H9 (cell line): ENCODE measurements at regions not wholly inside any gene's neighbourhood (a gene's known extent, or its start where the extent isn't known, plus 50 kb on each side); places are given as distances from the start of the nearest gene placed in this dataset.

Experiments
- DNase-seq: peaks from one replicate; pipeline ENCODE4 v3.0.0-alpha.2; 2017
- H2AFZ ChIP-seq: one replicate; pipeline ENCODE4 v1.6.1; 2013; ENCODE audit warnings: mild to moderate bottlenecking, low read length, control low read depth, moderate library complexity
- H2AK5ac ChIP-seq: 2 replicates; pipeline ENCODE4 v1.6.1; 2013; ENCODE audit warnings: low read length, control low read depth, mixed read lengths; ENCODE audit not compliant: insufficient read length
- H2BK120ac ChIP-seq: one replicate; pipeline ENCODE4 v1.6.1; 2013; ENCODE audit warnings: low read depth, mild to moderate bottlenecking, low read length, control low read depth, inconsistent platforms; ENCODE audit not compliant: poor library complexity, severe bottlenecking
- H2BK12ac ChIP-seq: 2 replicates; pipeline ENCODE4 v1.6.1; 2013; ENCODE audit warnings: low read length, control low read depth, mixed read lengths, low read depth; ENCODE audit not compliant: insufficient read length
- H2BK15ac ChIP-seq: 2 replicates; pipeline ENCODE4 v1.6.1; 2013; ENCODE audit warnings: low read depth, low read length, control low read depth
- H2BK20ac ChIP-seq: one replicate; pipeline ENCODE4 v1.6.1; 2013; ENCODE audit warnings: low read depth, mild to moderate bottlenecking, low read length, control low read depth, inconsistent platforms; ENCODE audit not compliant: poor library complexity, severe bottlenecking
- H2BK5ac ChIP-seq: 2 replicates; pipeline ENCODE4 v1.6.1; 2013; ENCODE audit warnings: low read length, control low read depth, mixed read lengths; ENCODE audit not compliant: insufficient read length
- H3K14ac ChIP-seq: 2 replicates; pipeline ENCODE4 v1.6.1; 2013; ENCODE audit warnings: low read length, control low read depth; ENCODE audit not compliant: insufficient read depth
- H3K18ac ChIP-seq: 2 replicates; pipeline ENCODE4 v1.6.1; 2013; ENCODE audit warnings: low read depth, mild to moderate bottlenecking, mixed read lengths, low read length, control low read depth; ENCODE audit not compliant: insufficient read length
- H3K23ac ChIP-seq: 2 replicates; pipeline ENCODE4 v1.6.1; 2013; ENCODE audit warnings: low read length, control low read depth, mixed read lengths, low read depth; ENCODE audit not compliant: insufficient read length
- H3K23me2 ChIP-seq: 2 replicates; pipeline ENCODE4 v1.6.1; 2013; ENCODE audit warnings: low read depth, mild to moderate bottlenecking, mixed read lengths, low read length, control low read depth; ENCODE audit not compliant: insufficient read length, poor library complexity, severe bottlenecking
- H3K27ac ChIP-seq: 2 replicates; pipeline ENCODE4 v1.5.1; 2013; ENCODE audit warnings: low read length, control low read depth, mixed read lengths, low read depth; ENCODE audit not compliant: insufficient read length
- H3K27me3 ChIP-seq: 2 replicates; pipeline ENCODE4 v1.6.1; 2013; ENCODE audit warnings: low read length, control low read depth, inconsistent platforms; ENCODE audit not compliant: insufficient read depth
- H3K4ac ChIP-seq: 2 replicates; pipeline ENCODE4 v1.6.1; 2013; ENCODE audit warnings: low read depth, mild to moderate bottlenecking, control low read depth, inconsistent platforms, low read length, moderate library complexity
- H3K4me1 ChIP-seq: 2 replicates; pipeline ENCODE4 v1.6.1; 2013; ENCODE audit warnings: low read length, control low read depth, inconsistent platforms; ENCODE audit not compliant: insufficient read depth
- H3K4me2 ChIP-seq: 2 replicates; pipeline ENCODE4 v1.6.1; 2013; ENCODE audit warnings: low read length, control low read depth, mixed read lengths; ENCODE audit not compliant: insufficient read length, insufficient read depth
- H3K56ac ChIP-seq: 2 replicates; pipeline ENCODE4 v1.6.1; 2013; ENCODE audit warnings: low read depth, mild to moderate bottlenecking, mixed read lengths, low read length, control low read depth; ENCODE audit not compliant: insufficient read length
- H3K79me1 ChIP-seq: 2 replicates; pipeline ENCODE4 v1.6.1; 2013; ENCODE audit warnings: low read depth, mild to moderate bottlenecking, moderate library complexity, low read length, control low read depth, inconsistent platforms; ENCODE audit not compliant: insufficient read depth, poor library complexity, severe bottlenecking
- H3K79me2 ChIP-seq: 2 replicates; pipeline ENCODE4 v1.6.1; 2013; ENCODE audit warnings: low read length, control low read depth, inconsistent platforms; ENCODE audit not compliant: insufficient read depth
- H3K9ac ChIP-seq: 2 replicates; pipeline ENCODE4 v1.6.1; 2013; ENCODE audit warnings: low read length, control low read depth, mixed read lengths; ENCODE audit not compliant: insufficient read length; ENCODE audit errors: extremely low read depth
- H3K9me3 ChIP-seq: one replicate; pipeline ENCODE4 v1.6.1; 2013; ENCODE audit warnings: low read depth, low read length, inconsistent platforms; ENCODE audit not compliant: control insufficient read depth
- H3T11ph ChIP-seq: one replicate; pipeline ENCODE4 v1.6.1; 2013; ENCODE audit warnings: mild to moderate bottlenecking, low read length, control low read depth, inconsistent platforms
- H4K20me1 ChIP-seq: one replicate; pipeline ENCODE4 v1.6.1; 2013; ENCODE audit not compliant: control insufficient read depth, insufficient read length, insufficient read depth
- H4K5ac ChIP-seq: 2 replicates; pipeline ENCODE4 v1.6.1; 2013; ENCODE audit warnings: low read depth, mild to moderate bottlenecking, mixed read lengths, low read length, control low read depth; ENCODE audit not compliant: insufficient read length
- H4K8ac ChIP-seq: replicated peaks from 2 replicates; pipeline ENCODE4 v1.6.1; 2013; ENCODE audit warnings: low read length, control low read depth, mixed read lengths, low read depth; ENCODE audit not compliant: insufficient read length
- H4K91ac ChIP-seq: 2 replicates; pipeline ENCODE4 v1.6.1; 2013; ENCODE audit warnings: low read depth, mild to moderate bottlenecking, moderate library complexity, mixed read lengths, low read length, control low read depth; ENCODE audit not compliant: insufficient read length
- H3K27ac Mint-ChIP-seq, 3 experiments: 2 replicates in 2 of 3; 3 replicates in 1 of 3; pipeline ENCODE4 v1.8.0; 2020 to 2021; ENCODE audit warnings: mixed read lengths in 3 of 3, mild to moderate bottlenecking in 1 of 3, moderate library complexity in 1 of 3
- H3K27me3 Mint-ChIP-seq: 2 replicates; pipeline ENCODE4 v1.8.0; 2021; ENCODE audit warnings: low read depth, mild to moderate bottlenecking, moderate library complexity, mixed read lengths
- H3K36me3 Mint-ChIP-seq, 3 experiments: 2 replicates in 2 of 3; 3 replicates in 1 of 3; pipeline ENCODE4 v1.8.0; 2020 to 2021; ENCODE audit warnings: low read depth in 3 of 3, mixed read lengths in 3 of 3; ENCODE audit not compliant: insufficient read depth in 1 of 3
- H3K4me1 Mint-ChIP-seq, 2 experiments: 2 replicates each; pipeline ENCODE4 v1.8.0; 2020; ENCODE audit warnings: mixed read lengths in 2 of 2
- H3K4me3 Mint-ChIP-seq, 2 experiments: 2 replicates in 1 of 2; 3 replicates in 1 of 2; pipeline ENCODE4 v1.8.0; 2020 to 2021; ENCODE audit warnings: mild to moderate bottlenecking in 2 of 2, mixed read lengths in 2 of 2, moderate library complexity in 1 of 2
- H3K9me3 Mint-ChIP-seq, 2 experiments: 2 replicates in 1 of 2; 3 replicates in 1 of 2; pipeline ENCODE4 v1.8.0; 2020; ENCODE audit warnings: mild to moderate bottlenecking in 2 of 2, mixed read lengths in 2 of 2, moderate library complexity in 1 of 2
- WGBS: extraction: QIAGEN DNeasy Blood & Tissue Kit; methylation state at CpG from one replicate; pipeline ENCODE4 v1.1.7; 2013; ENCODE audit warnings: missing lambda C conversion rate, low lambda C conversion rate, mixed read lengths; ENCODE audit not compliant: insufficient read length; ENCODE audit errors: extremely low coverage; 5-methylcytosine and 5-hydroxymethylcytosine counted together
- TF ChIP-seq, protein P1 (sequence below): fragments of 200-600 bp; sonication (generic); conservative IDR thresholded peaks from 3 replicates; pipeline ENCODE4 v1.8.0; 2021; ENCODE audit warnings: antibody characterized with exemption, mild to moderate bottlenecking

DNA sequence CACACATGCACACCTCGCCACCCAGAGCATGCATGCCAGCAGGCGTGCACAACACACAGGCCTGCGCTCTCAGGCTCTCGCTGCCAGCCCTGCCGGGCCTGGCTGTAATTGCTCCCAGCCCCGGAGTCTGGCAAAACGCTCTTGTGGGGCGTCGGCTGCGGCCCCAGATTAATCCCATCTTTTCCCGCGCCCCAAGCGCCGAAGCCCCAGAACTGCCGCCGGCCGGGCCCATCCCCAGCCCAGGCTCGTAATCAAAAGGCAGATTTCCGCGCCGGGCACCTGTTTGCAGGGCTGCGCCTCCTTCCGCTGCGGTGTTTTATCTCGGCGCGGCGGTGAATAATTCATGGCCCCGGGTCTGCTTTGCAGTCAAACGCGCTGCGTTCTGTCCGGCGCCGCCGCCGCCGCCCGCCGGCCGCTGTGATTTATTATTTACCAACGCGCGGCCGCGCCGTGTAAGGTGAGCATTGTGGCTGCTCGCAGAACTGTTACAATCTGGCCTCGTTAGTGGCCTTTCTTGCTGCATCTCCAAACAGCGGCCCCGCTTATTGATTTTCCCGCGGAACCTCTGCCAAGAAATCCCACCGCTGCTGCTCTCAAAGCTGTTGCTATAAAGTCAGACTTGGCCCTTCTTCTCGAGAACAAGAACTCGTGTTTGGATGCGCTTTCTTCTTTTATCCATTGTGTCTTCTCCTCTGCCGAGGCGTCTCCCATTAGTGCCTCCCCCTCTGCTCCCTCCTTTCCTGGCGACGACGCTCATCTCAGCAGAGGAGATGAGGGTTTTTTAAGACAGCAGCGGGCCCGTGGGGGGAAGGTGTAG is 126.1 kb downstream of the IRX5 start:
- peaks cover 0 to 5% (median 0%) of the 10 kb centered on the region in 3 experiments; a peak in 1 of 7 replicates for H3K36me3 Mint-ChIP-seq
- Histone ChIP-seq H2BK5ac (no peak overlapping the region), H2AFZ (peak overlapping the region; percentile 78), H3K23me2 (peaks cover 7% of the 10 kb centered on the region), H4K8ac (no peak overlapping the region), H3K18ac (no peak overlapping the region), H2AK5ac (no peak overlapping the region), H3K27me3 (peaks cover 15% of the 10 kb centered on the region; the same call in 1 of the 2 replicates), H2BK15ac (no peak overlapping the region), H3K9ac (peak overlapping the region; percentile 37), H3K56ac (no peak overlapping the region), H3K79me2 (no peaks in the 10 kb centered on the region), H3K27ac (no peak overlapping the region), H3K14ac (0 out of 2 replicates have a peak overlapping the region, but pooled peaks have one; percentile 33), H3K4me1 (no peaks in the 10 kb centered on the region; the same call in 1 of the 2 replicates), H3K4me2 (peak overlapping the region; percentile 81), H4K5ac (no peak overlapping the region), H4K20me1 (no peaks in the 10 kb centered on the region), H2BK20ac (no peak overlapping the region), H3K9me3 (no peaks in the 10 kb centered on the region), H3K23ac (no peak overlapping the region), H3K79me1 (no peaks in the 10 kb centered on the region), H4K91ac (no peak overlapping the region), H3T11ph (no peak overlapping the region), H3K4ac (no peak overlapping the region), H2BK12ac (no peak overlapping the region), H2BK120ac (no peak overlapping the region)
- TF ChIP-seq, protein P1, sequence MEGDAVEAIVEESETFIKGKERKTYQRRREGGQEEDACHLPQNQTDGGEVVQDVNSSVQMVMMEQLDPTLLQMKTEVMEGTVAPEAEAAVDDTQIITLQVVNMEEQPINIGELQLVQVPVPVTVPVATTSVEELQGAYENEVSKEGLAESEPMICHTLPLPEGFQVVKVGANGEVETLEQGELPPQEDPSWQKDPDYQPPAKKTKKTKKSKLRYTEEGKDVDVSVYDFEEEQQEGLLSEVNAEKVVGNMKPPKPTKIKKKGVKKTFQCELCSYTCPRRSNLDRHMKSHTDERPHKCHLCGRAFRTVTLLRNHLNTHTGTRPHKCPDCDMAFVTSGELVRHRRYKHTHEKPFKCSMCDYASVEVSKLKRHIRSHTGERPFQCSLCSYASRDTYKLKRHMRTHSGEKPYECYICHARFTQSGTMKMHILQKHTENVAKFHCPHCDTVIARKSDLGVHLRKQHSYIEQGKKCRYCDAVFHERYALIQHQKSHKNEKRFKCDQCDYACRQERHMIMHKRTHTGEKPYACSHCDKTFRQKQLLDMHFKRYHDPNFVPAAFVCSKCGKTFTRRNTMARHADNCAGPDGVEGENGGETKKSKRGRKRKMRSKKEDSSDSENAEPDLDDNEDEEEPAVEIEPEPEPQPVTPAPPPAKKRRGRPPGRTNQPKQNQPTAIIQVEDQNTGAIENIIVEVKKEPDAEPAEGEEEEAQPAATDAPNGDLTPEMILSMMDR, result peak; percentile 51
- peak overlapping the region; percentile 67 to 81 for H3K4me3 Mint-ChIP-seq
- no CpG with 5 or more reads among the region's 64 CpGs for WGBS
- H3K4me1 Mint-ChIP-seq, result peaks cover 8 to 12% of the 10 kb centered on the region in 2 experiments
- H3K27ac Mint-ChIP-seq, result no peak overlapping the region
- H3K9me3 Mint-ChIP-seq, result peaks cover 4 to 6% of the 10 kb centered on the region in 2 experiments; a peak in 2 of 5 replicates
- DNase-seq, result peak; percentile 71
- peaks cover 63% of the 10 kb centered on the region for H3K27me3 Mint-ChIP-seq
